Panc1 (cell line): ENCODE measurements at regions not wholly inside any gene's neighbourhood (a gene's known extent, or its start where the extent isn't known, plus 50 kb on each side); places are given as distances from the start of the nearest gene placed in this dataset.

Experiments
- ATAC-seq: fragments of 200-7000 bp; cut with Tn5 transposase; 2 replicates; pipeline ENCODE4 v1.9.1; 2020; ENCODE audit warnings: mild to moderate bottlenecking, moderate library complexity
- BruUV-seq: library from RNA; stranded (reverse); fragments of 400-500 nt; replicated peaks from 2 replicates; lab custom pipeline; 2021; lab: Mats Ljungman, UMichigan
- CTCF ChIA-PET: fragments of 300-600 bp; sonication (Branson Sonifier 250); formaldehyde crosslinking; loops from one replicate; lab custom pipeline; 2022; ENCODE audit warnings: antibody characterized with exemption; lab: Charles Lee
- POLR2A ChIA-PET: fragments of 300-600 bp; sonication (Branson Sonifier 250); formaldehyde crosslinking; loops from one replicate; lab custom pipeline; 2022; ENCODE audit warnings: antibody characterized with exemption; lab: Charles Lee
- DNase-seq: peaks from one replicate; pipeline ENCODE4 v3.0.0-alpha.2; 2010; ENCODE audit warnings: low read depth, low spot score
- H3K27ac ChIP-seq: 2 replicates; pipeline ENCODE4 v1.5.1; 2011; ENCODE audit warnings: mild to moderate bottlenecking, low read length, inconsistent platforms
- H3K27me3 ChIP-seq: fragments of 200-500 bp; sonication (Bioruptor generic); 2 replicates; pipeline ENCODE4 v1.6.0; 2014; ENCODE audit warnings: low read length, inconsistent platforms; ENCODE audit not compliant: control insufficient read depth, insufficient read depth
- H3K36me3 ChIP-seq: fragments of 200-500 bp; sonication (Bioruptor generic); 2 replicates; pipeline ENCODE4 v1.5.1; 2014; ENCODE audit warnings: inconsistent platforms, mild to moderate bottlenecking, low read length, moderate library complexity; ENCODE audit not compliant: control insufficient read depth, insufficient read depth
- H3K4me1 ChIP-seq: 2 replicates; pipeline ENCODE4 v1.5.1; 2011; ENCODE audit warnings: inconsistent platforms, mild to moderate bottlenecking, low read length, moderate library complexity; ENCODE audit not compliant: control insufficient read depth, insufficient read depth
- H3K4me3 ChIP-seq, 2 experiments: 2 replicates each; pipeline ENCODE4 v1.5.1; 2011 to 2012; ENCODE audit warnings: low read depth in 2 of 2, low read length in 2 of 2, mild to moderate bottlenecking in 2 of 2, inconsistent platforms in 1 of 2, moderate library complexity in 1 of 2
- H3K9me3 ChIP-seq: fragments of 200-500 bp; sonication (Bioruptor generic); 2 replicates; pipeline ENCODE4 v1.5.1; 2014; ENCODE audit warnings: low read depth, mild to moderate bottlenecking, inconsistent platforms, low read length, moderate library complexity; ENCODE audit not compliant: control insufficient read depth, insufficient read depth
- CTCF ChIP-seq: fragments of 450-650 bp; IDR thresholded peaks from 2 replicates; pipeline ENCODE4 v1.5.1; 2017; ENCODE audit warnings: mild to moderate bottlenecking
- POLR2AphosphoS5 ChIP-seq: IDR thresholded peaks from 2 replicates; pipeline ENCODE4 v1.6.1; 2012; ENCODE audit warnings: mild to moderate bottlenecking, low read depth, low read length, moderate library complexity
- SIN3A ChIP-seq: IDR thresholded peaks from 2 replicates; pipeline ENCODE4 v1.6.1; 2012; ENCODE audit warnings: low read depth, mild to moderate bottlenecking, low read length, moderate library complexity, borderline replicate concordance; ENCODE audit not compliant: insufficient read depth
- TCF7L2 ChIP-seq: IDR thresholded peaks from 2 replicates; pipeline ENCODE4 v1.6.1; 2011; ENCODE audit warnings: mild to moderate bottlenecking, low read depth, low read length, inconsistent platforms
- in situ Hi-C: cut with HindIII; loops from 2 replicates; pipeline ENCODE4 v1.10.0; 2016; ENCODE audit warnings: low sequenced_read_pairs, low pct_unique_long_range_greater_than_20kb
- intact Hi-C: fragments of 100-400 bp; cut with micrococcal nuclease; formaldehyde crosslinking; loops from one replicate; pipeline ENCODE4 v1.10.0; 2022; ENCODE audit not compliant: unreplicated experiment
- TF ChIP-seq, protein P1 (sequence below), 2 experiments: IDR thresholded peaks; 2 replicates each; pipeline ENCODE4 v1.6.1; 2011 to 2012; ENCODE audit warnings: low read depth in 2 of 2, control low read depth in 1 of 2, low read length in 1 of 2, mild to moderate bottlenecking in 1 of 2, moderate library complexity in 1 of 2; ENCODE audit not compliant: insufficient read depth in 1 of 2

DNA sequence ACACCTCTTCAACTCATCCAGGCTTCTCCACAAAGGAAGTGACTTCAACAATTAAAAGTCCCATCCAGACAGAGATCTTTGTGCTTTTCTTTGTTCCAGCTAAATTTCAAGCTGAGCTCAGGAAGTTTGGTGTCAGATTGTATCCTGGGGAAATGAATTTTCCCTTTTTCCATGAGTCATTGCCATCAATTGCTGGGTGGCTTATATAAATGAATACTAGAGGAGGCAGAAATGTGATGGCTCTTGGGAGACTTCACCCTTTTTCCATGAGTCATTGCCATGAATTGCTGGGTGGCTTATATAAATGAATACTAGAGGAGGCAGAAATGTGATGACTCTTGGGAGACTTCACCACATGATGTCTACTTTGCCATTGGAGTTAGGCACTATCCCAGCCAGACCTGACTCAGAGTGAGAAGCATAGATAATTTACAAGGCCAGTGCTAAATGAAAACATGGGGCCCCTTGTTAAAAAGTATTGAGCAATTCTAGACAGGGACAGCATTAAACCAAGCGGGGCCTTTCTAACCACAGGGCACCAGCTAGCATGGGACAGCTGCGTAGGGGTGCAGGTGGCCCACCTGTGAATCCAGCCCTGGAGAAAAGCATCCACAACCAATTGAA is 339.2 kb upstream of the PODXL start:
- DNase-seq = peak; percentile 7
- Histone ChIP-seq H3K4me1 (no peaks in the 10 kb centered on the region), H3K27ac (no peak overlapping the region), H3K27me3 (no peaks in the 10 kb centered on the region), H3K36me3 (no peaks in the 10 kb centered on the region), H3K4me3 (no peak overlapping the region), H3K9me3 (no peaks in the 10 kb centered on the region)
- in situ Hi-C loops = no loop called here
- CTCF ChIA-PET = no interaction called here
- ATAC-seq = peak; percentile 58
- BruUV-seq = no TSS peak
- TF ChIP-seq TCF7L2 (no peak), CTCF (no peak), SIN3A (no peak), POLR2AphosphoS5 (no peak)
- TF ChIP-seq, protein P1, sequence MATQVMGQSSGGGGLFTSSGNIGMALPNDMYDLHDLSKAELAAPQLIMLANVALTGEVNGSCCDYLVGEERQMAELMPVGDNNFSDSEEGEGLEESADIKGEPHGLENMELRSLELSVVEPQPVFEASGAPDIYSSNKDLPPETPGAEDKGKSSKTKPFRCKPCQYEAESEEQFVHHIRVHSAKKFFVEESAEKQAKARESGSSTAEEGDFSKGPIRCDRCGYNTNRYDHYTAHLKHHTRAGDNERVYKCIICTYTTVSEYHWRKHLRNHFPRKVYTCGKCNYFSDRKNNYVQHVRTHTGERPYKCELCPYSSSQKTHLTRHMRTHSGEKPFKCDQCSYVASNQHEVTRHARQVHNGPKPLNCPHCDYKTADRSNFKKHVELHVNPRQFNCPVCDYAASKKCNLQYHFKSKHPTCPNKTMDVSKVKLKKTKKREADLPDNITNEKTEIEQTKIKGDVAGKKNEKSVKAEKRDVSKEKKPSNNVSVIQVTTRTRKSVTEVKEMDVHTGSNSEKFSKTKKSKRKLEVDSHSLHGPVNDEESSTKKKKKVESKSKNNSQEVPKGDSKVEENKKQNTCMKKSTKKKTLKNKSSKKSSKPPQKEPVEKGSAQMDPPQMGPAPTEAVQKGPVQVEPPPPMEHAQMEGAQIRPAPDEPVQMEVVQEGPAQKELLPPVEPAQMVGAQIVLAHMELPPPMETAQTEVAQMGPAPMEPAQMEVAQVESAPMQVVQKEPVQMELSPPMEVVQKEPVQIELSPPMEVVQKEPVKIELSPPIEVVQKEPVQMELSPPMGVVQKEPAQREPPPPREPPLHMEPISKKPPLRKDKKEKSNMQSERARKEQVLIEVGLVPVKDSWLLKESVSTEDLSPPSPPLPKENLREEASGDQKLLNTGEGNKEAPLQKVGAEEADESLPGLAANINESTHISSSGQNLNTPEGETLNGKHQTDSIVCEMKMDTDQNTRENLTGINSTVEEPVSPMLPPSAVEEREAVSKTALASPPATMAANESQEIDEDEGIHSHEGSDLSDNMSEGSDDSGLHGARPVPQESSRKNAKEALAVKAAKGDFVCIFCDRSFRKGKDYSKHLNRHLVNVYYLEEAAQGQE (IDR thresholded peaks at IDR 0.05; ENCODE audit: insufficient read depth in 1 of 2, low read depth in 2 of 2, low read length in 1 of 2) = no peak
- POLR2A ChIA-PET = interaction anchor here (0.7 kb wide), 1 partner anchor 295 kb away, joined by 5 read pairs; no protein-coding TSS in a partner anchor
- intact Hi-C loops = no loop called here

DNA sequence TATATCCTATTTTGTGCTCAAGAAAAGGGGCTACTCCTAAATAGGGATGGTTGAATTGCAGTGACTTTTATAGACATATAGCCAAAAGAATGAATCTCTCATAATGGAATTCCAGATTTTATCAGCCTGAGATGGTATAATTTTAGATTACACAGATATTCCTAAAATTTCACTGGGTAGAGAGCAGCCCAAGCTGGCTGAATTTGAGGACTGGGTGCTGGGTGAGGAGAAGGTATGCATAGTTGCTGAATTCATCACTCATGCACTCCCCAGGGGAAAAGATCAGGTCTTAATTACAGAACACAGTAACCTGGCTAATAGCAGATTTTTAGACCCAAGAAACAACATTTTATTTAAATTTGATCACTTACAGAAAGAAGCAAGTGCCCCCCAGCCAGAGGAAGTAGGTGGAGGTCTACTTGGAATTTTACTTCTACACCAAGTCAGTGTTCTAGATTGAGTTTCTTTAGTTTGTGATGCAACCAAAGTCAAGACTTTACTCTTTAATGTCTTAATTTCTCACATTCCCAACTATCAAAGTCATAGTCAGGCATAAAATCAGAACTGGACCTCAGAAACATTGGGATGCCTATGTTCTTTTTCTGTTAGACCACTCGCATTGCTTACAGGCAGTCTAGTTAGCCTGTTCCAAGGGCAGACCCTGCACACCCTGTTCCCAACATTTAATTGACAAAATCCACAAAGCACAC is 337.4 kb upstream of the PODXL start:
- no TSS peak for BruUV-seq
- TF ChIP-seq POLR2AphosphoS5 (no peak), CTCF (no peak), TCF7L2 (no peak), SIN3A (no peak)
- TF ChIP-seq, protein P1 (IDR thresholded peaks at IDR 0.05; ENCODE audit: insufficient read depth in 1 of 2, low read depth in 2 of 2, low read length in 1 of 2) = no peak
- Histone ChIP-seq H3K4me1 (no peaks in the 10 kb centered on the region), H3K27me3 (no peaks in the 10 kb centered on the region), H3K9me3 (no peaks in the 10 kb centered on the region), H3K4me3 (no peak overlapping the region), H3K36me3 (no peaks in the 10 kb centered on the region), H3K27ac (no peak overlapping the region)
- ChIA-PET POLR2A (no interaction called here), CTCF (no interaction called here)
- ATAC-seq (no peak), DNase-seq (no peak)
- in situ Hi-C loops = no loop called here
- intact Hi-C loops = no loop called here
